ENCODE measurements at regions not wholly inside any gene's neighbourhood (a gene's known extent, or its start where the extent isn't known, plus 50 kb on each side); places are given as distances from the start of the nearest gene placed in this dataset.

GRCh38 chr18:22309191-22309590, 108.5 kb downstream of the CTAGE1 start:
- Histone ChIP-seq H3K4me2 (ENCODE audit: low read length) (no peak overlapping the region), H4K20me1 (ENCODE audit: insufficient read depth) (no peaks in the 10 kb centered on the region), H3K9me2 (ENCODE audit: insufficient read depth, low read length) (no peaks in the 10 kb centered on the region), H3F3A (ENCODE audit: insufficient read depth, low read length, poor library complexity, severe bottlenecking) (no peaks in the 10 kb centered on the region), H3K27me3 (ENCODE audit: insufficient read depth, low read depth, low read length) (no peaks in the 10 kb centered on the region), H3K4me3 (ENCODE audit: low read length) (no peak overlapping the region), H2AFZ (ENCODE audit: low read depth, low read length) (no peak overlapping the region), H3K27ac (ENCODE audit: low read length) (no peak overlapping the region), H3K9ac (ENCODE audit: low read length) (no peak overlapping the region), H3K79me2 (replicated peaks; ENCODE audit: insufficient read depth, low read length) (no peaks in the 10 kb centered on the region), H3K9me3 (ENCODE audit: low read length) (no peaks in the 10 kb centered on the region), H3K36me3 (ENCODE audit: insufficient read depth, low read length) (no peaks in the 10 kb centered on the region)
- TF ChIP-seq EZH2 (IDR thresholded peaks at IDR 0.05; ENCODE audit: borderline replicate concordance, insufficient read depth, low read length, poor library complexity, severe bottlenecking) (no peak), SMC3 (conservative IDR thresholded peaks at IDR 0.05; ENCODE audit: poor library complexity) (no peak), RAD21 (conservative IDR thresholded peaks at IDR 0.05) (no peak)

GRCh38 chr18:22307528-22307927, 110.2 kb downstream of the CTAGE1 start:
- H4K20me1 ChIP-seq (ENCODE audit: insufficient read depth) = no peaks in the 10 kb centered on the region
- no peak overlapping the region for H3K4me3 ChIP-seq (ENCODE audit: low read length)
- H3K9me3 ChIP-seq (ENCODE audit: low read length) = no peaks in the 10 kb centered on the region
- no peak for TF ChIP-seq TAF1 (IDR thresholded peaks at IDR 0.05; ENCODE audit: low read depth)
- no peak overlapping the region for H3K4me2 ChIP-seq (ENCODE audit: low read length)
- H2AFZ ChIP-seq (ENCODE audit: low read depth, low read length) = no peak overlapping the region
- no peaks in the 10 kb centered on the region for H3K79me2 ChIP-seq (replicated peaks; ENCODE audit: insufficient read depth, low read length)
- H3K27me3 ChIP-seq (ENCODE audit: insufficient read depth, low read depth, low read length) = no peaks in the 10 kb centered on the region
- H3K9me2 ChIP-seq (ENCODE audit: insufficient read depth, low read length) = no peaks in the 10 kb centered on the region
- H3K27ac ChIP-seq (ENCODE audit: low read length) = no peak overlapping the region
- no peaks in the 10 kb centered on the region for H3F3A ChIP-seq (ENCODE audit: insufficient read depth, low read length, poor library complexity, severe bottlenecking)
- H3K36me3 ChIP-seq (ENCODE audit: insufficient read depth, low read length) = no peaks in the 10 kb centered on the region
- H3K9ac ChIP-seq (ENCODE audit: low read length) = no peak overlapping the region

GRCh38 chr18:22303927-22304326, 113.8 kb downstream of the CTAGE1 start:
- H3K4me2 ChIP-seq (ENCODE audit: low read length) = no peak overlapping the region
- H3F3A ChIP-seq (ENCODE audit: insufficient read depth, low read length, poor library complexity, severe bottlenecking) = no peaks in the 10 kb centered on the region
- no peaks in the 10 kb centered on the region for H3K9me2 ChIP-seq (ENCODE audit: insufficient read depth, low read length)
- TF ChIP-seq RAD21 (conservative IDR thresholded peaks at IDR 0.05) = no peak
- H4K20me1 ChIP-seq (ENCODE audit: insufficient read depth) = no peaks in the 10 kb centered on the region
- H2AFZ ChIP-seq (ENCODE audit: low read depth, low read length) = no peak overlapping the region
- H3K36me3 ChIP-seq (ENCODE audit: insufficient read depth, low read length) = no peaks in the 10 kb centered on the region
- no peaks in the 10 kb centered on the region for H3K9me3 ChIP-seq (ENCODE audit: low read length)
- H3K27me3 ChIP-seq (ENCODE audit: insufficient read depth, low read depth, low read length) = no peaks in the 10 kb centered on the region
- no peak overlapping the region for H3K4me3 ChIP-seq (ENCODE audit: low read length)
- no peaks in the 10 kb centered on the region for H3K79me2 ChIP-seq (replicated peaks; ENCODE audit: insufficient read depth, low read length)
- H3K9ac ChIP-seq (ENCODE audit: low read length) = no peak overlapping the region
- H3K27ac ChIP-seq (ENCODE audit: low read length) = no peak overlapping the region

- Histone ChIP-seq H3K9me3 (ENCODE audit: low read length) (no peaks in the 10 kb centered on the region), H3F3A (ENCODE audit: insufficient read depth, low read length, poor library complexity, severe bottlenecking) (no peaks in the 10 kb centered on the region), H3K4me2 (ENCODE audit: low read length) (no peak overlapping the region), H3K4me3 (ENCODE audit: low read length) (no peak overlapping the region), H3K27me3 (ENCODE audit: insufficient read depth, low read depth, low read length) (no peaks in the 10 kb centered on the region), H3K9me2 (ENCODE audit: insufficient read depth, low read length) (no peaks in the 10 kb centered on the region), H3K79me2 (replicated peaks; ENCODE audit: insufficient read depth, low read length) (no peaks in the 10 kb centered on the region), H2AFZ (ENCODE audit: low read depth, low read length) (no peak overlapping the region), H4K20me1 (ENCODE audit: insufficient read depth) (no peaks in the 10 kb centered on the region), H3K36me3 (ENCODE audit: insufficient read depth, low read length) (no peaks in the 10 kb centered on the region), H3K27ac (ENCODE audit: low read length) (no peak overlapping the region), H3K9ac (ENCODE audit: low read length) (no peak overlapping the region)
- TF ChIP-seq CTCF (IDR thresholded peaks at IDR 0.05; ENCODE audit: poor library complexity, severe bottlenecking) = no peak
- TF ChIP-seq SMC3 (conservative IDR thresholded peaks at IDR 0.05; ENCODE audit: poor library complexity) = no peak
- TF ChIP-seq EZH2 (IDR thresholded peaks at IDR 0.05; ENCODE audit: borderline replicate concordance, insufficient read depth, low read length, poor library complexity, severe bottlenecking) = no peak
- TF ChIP-seq TAF1 (IDR thresholded peaks at IDR 0.05; ENCODE audit: low read depth) = no peak
- no peak for TF ChIP-seq EP300 (conservative IDR thresholded peaks at IDR 0.05; ENCODE audit: poor library complexity, severe bottlenecking)
- no peak for TF ChIP-seq REST (IDR thresholded peaks at IDR 0.05; ENCODE audit: borderline replicate concordance)
These were observed 115.6 kb downstream of the CTAGE1 start for GRCh38 chr18:22302144-22302543.

All from neural cell (in vitro differentiated cells).